ENCODE measurements at regions not wholly inside any gene's neighbourhood (a gene's known extent, or its start where the extent isn't known, plus 50 kb on each side); places are given as distances from the start of the nearest gene placed in this dataset.

- no peak for TF ChIP-seq EGR1 (IDR thresholded peaks at IDR 0.05)
These were observed 55.7 kb downstream of the CXCR4 start for GRCh38 chr2:136062066-136062837.

GRCh38 chr2:136060416-136060815 lies 57.5 kb downstream of the CXCR4 start:
- TF ChIP-seq TEAD4 (IDR thresholded peaks at IDR 0.05) (0 out of 2 replicates have a peak, but pooled peaks have one; percentile 24), CEBPB (IDR thresholded peaks at IDR 0.05) (no peak), EP300 (IDR thresholded peaks at IDR 0.05; ENCODE audit: borderline replicate concordance) (no peak), MAX (IDR thresholded peaks at IDR 0.05) (no peak)

GRCh38 chr2:136059036-136059472 lies 58.9 kb downstream of the CXCR4 start:
- TF ChIP-seq TCF12 (IDR thresholded peaks at IDR 0.05; ENCODE audit: low read depth): no peak
- TF ChIP-seq ZBTB7A (IDR thresholded peaks at IDR 0.05; ENCODE audit: low read depth): no peak
- TF ChIP-seq REST (IDR thresholded peaks at IDR 0.05; ENCODE audit: low read depth): no peak

- no peak for TF ChIP-seq USF1 (IDR thresholded peaks at IDR 0.05)
- TF ChIP-seq EP300 (IDR thresholded peaks at IDR 0.05; ENCODE audit: borderline replicate concordance): no peak
- no peak for TF ChIP-seq CREB1 (IDR thresholded peaks at IDR 0.05; ENCODE audit: low read depth)
- no peak for TF ChIP-seq REST (IDR thresholded peaks at IDR 0.05; ENCODE audit: low read depth)
- no peak for TF ChIP-seq TCF12 (IDR thresholded peaks at IDR 0.05; ENCODE audit: low read depth)
- no peak for TF ChIP-seq NFIC (IDR thresholded peaks at IDR 0.05)
- TF ChIP-seq ZBTB7A (IDR thresholded peaks at IDR 0.05; ENCODE audit: low read depth): no peak
These were observed 59.7 kb downstream of the CXCR4 start for GRCh38 chr2:136058262-136058661.

- no peak for TF ChIP-seq EP300 (IDR thresholded peaks at IDR 0.05; ENCODE audit: borderline replicate concordance)
- no peak for TF ChIP-seq YY1 (IDR thresholded peaks at IDR 0.05; ENCODE audit: low read depth)
- no peak for TF ChIP-seq NFIC (IDR thresholded peaks at IDR 0.05)
- TF ChIP-seq EGR1 (IDR thresholded peaks at IDR 0.05): no peak
- no peak for TF ChIP-seq TCF12 (IDR thresholded peaks at IDR 0.05; ENCODE audit: low read depth)
- TF ChIP-seq TAF1 (IDR thresholded peaks at IDR 0.05; ENCODE audit: low read depth): no peak
These were observed 60.2 kb downstream of the CXCR4 start for GRCh38 chr2:136057802-136058140.

- TF ChIP-seq USF1 (IDR thresholded peaks at IDR 0.05): no peak
- TF ChIP-seq EGR1 (IDR thresholded peaks at IDR 0.05): no peak
- no peak for TF ChIP-seq CREB1 (IDR thresholded peaks at IDR 0.05; ENCODE audit: low read depth)
- no peak for TF ChIP-seq NFIC (IDR thresholded peaks at IDR 0.05)
- no peak for TF ChIP-seq TEAD4 (IDR thresholded peaks at IDR 0.05)
- TF ChIP-seq MAX (IDR thresholded peaks at IDR 0.05): no peak
- no peak for TF ChIP-seq TAF1 (IDR thresholded peaks at IDR 0.05; ENCODE audit: low read depth)
- no peak for TF ChIP-seq CEBPB (IDR thresholded peaks at IDR 0.05)
- no peak for TF ChIP-seq EP300 (IDR thresholded peaks at IDR 0.05; ENCODE audit: borderline replicate concordance)
- no peak for TF ChIP-seq FOXM1 (IDR thresholded peaks at IDR 0.05; ENCODE audit: borderline replicate concordance, low read depth)
- TF ChIP-seq ZBTB7A (IDR thresholded peaks at IDR 0.05; ENCODE audit: low read depth): no peak
- TF ChIP-seq RAD21 (IDR thresholded peaks at IDR 0.05; ENCODE audit: low read depth): no peak
- no peak for TF ChIP-seq TCF12 (IDR thresholded peaks at IDR 0.05; ENCODE audit: low read depth)
- TF ChIP-seq REST (IDR thresholded peaks at IDR 0.05; ENCODE audit: low read depth): no peak
- no peak for TF ChIP-seq YY1 (IDR thresholded peaks at IDR 0.05; ENCODE audit: low read depth)
These were observed 60.7 kb downstream of the CXCR4 start for GRCh38 chr2:136057023-136057801.

Measured in Ishikawa (cell line).